ENCODE measurements at regions not wholly inside any gene's neighbourhood (a gene's known extent, or its start where the extent isn't known, plus 50 kb on each side); places are given as distances from the start of the nearest gene placed in this dataset.

- FAIRE-seq = no peak
- DNase-seq (ENCODE audit: low spot score) = no peak
Measured at GRCh38 chr12:74801625-74802024, 264.0 kb downstream of the ATXN7L3B start.

GRCh38 chr12:74816398-74817175 is 279.0 kb downstream of the ATXN7L3B start:
- no peak for DNase-seq (ENCODE audit: low spot score)
- no peak for FAIRE-seq

- FAIRE-seq = no peak
Measured at GRCh38 chr12:74817499-74817898, 279.9 kb downstream of the ATXN7L3B start.

GRCh38 chr12:74818412-74818811 is 280.8 kb downstream of the ATXN7L3B start:
- no peak for DNase-seq (ENCODE audit: low spot score)
- FAIRE-seq = no peak

More at GRCh38 chr12:74817499-74817898, 279.9 kb downstream of the ATXN7L3B start:
- no peak for DNase-seq (ENCODE audit: low spot score)

- DNase-seq (ENCODE audit: low spot score) = no peak
- no peak for FAIRE-seq
Measured at GRCh38 chr12:74820324-74820723, 282.7 kb downstream of the ATXN7L3B start.

- FAIRE-seq = no peak
- no peak for DNase-seq (ENCODE audit: low spot score)
Measured at GRCh38 chr12:74836567-74836966, 298.9 kb downstream of the ATXN7L3B start.

- FAIRE-seq (no peak), DNase-seq (ENCODE audit: low spot score) (no peak)
Measured at GRCh38 chr12:74846116-74846515, 308.5 kb downstream of the ATXN7L3B start.

GRCh38 chr12:74847169-74847568 is 309.5 kb downstream of the ATXN7L3B start:
- no peak for FAIRE-seq
- DNase-seq (ENCODE audit: low spot score) = no peak

GRCh38 chr12:74848006-74848405 is 310.4 kb downstream of the ATXN7L3B start:
- DNase-seq (ENCODE audit: low spot score) = no peak
- no peak for FAIRE-seq

- DNase-seq (ENCODE audit: low spot score) = no peak
- no peak for FAIRE-seq
Measured at GRCh38 chr12:74849801-74850200, 312.2 kb downstream of the ATXN7L3B start.

GRCh38 chr12:74871817-74872216 is 334.2 kb downstream of the ATXN7L3B start:
- DNase-seq (ENCODE audit: low spot score) (no peak), FAIRE-seq (no peak)

GRCh38 chr12:74885775-74886174 is 323.9 kb downstream of the KCNC2 start:
- FAIRE-seq (no peak), DNase-seq (ENCODE audit: low spot score) (no peak)

GRCh38 chr12:74889073-74889472 is 320.6 kb downstream of the KCNC2 start:
- DNase-seq (ENCODE audit: low spot score) = no peak
- no peak for FAIRE-seq

GRCh38 chr12:74889563-74890236 is 319.9 kb downstream of the KCNC2 start:
- peak; percentile 44 for FAIRE-seq

GRCh38 chr12:74890237-74890599 is 319.4 kb downstream of the KCNC2 start:
- peak; percentile 86 for DNase-seq (ENCODE audit: low spot score)

More at GRCh38 chr12:74889563-74890236, 319.9 kb downstream of the KCNC2 start:
- peak; percentile 67 for DNase-seq (ENCODE audit: low spot score)

GRCh38 chr12:74891083-74891668 is 318.5 kb downstream of the KCNC2 start:
- DNase-seq (ENCODE audit: low spot score) = no peak
- FAIRE-seq = no peak

More at GRCh38 chr12:74890237-74890599, 319.4 kb downstream of the KCNC2 start:
- peak; percentile 89 for FAIRE-seq

GRCh38 chr12:74892057-74892633 is 317.5 kb downstream of the KCNC2 start:
- no peak for FAIRE-seq

GRCh38 chr12:74896186-74896585 is 313.5 kb downstream of the KCNC2 start:
- peak; percentile 8 for DNase-seq (ENCODE audit: low spot score)
- peak; percentile 47 for FAIRE-seq

More at GRCh38 chr12:74892057-74892633, 317.5 kb downstream of the KCNC2 start:
- DNase-seq (ENCODE audit: low spot score) = no peak

- DNase-seq (ENCODE audit: low spot score) = no peak
- FAIRE-seq = no peak
Measured at GRCh38 chr12:74897425-74898211, 312.0 kb downstream of the KCNC2 start.

GRCh38 chr12:74899031-74899829 is 310.4 kb downstream of the KCNC2 start:
- FAIRE-seq (no peak), DNase-seq (ENCODE audit: low spot score) (no peak)
